Tibial nerve (tissue), 4 donors: ENCODE measurements at regions not wholly inside any gene's neighbourhood (a gene's known extent, or its start where the extent isn't known, plus 50 kb on each side); places are given as distances from the start of the nearest gene placed in this dataset.

Source experiments
- EP300 ChIP-seq, 2 donors: sonication (generic); formaldehyde crosslinking; IDR thresholded peaks; one replicate each; pipeline ENCODE4 v1.6.1; 2017; ENCODE audit warnings: antibody characterized with exemption in 2 of 2, mild to moderate bottlenecking in 1 of 2
- POLR2A ChIP-seq, 2 donors: fragments of 450-650 bp; IDR thresholded peaks; one replicate each; pipeline ENCODE4 v1.6.1; 2017; ENCODE audit warnings: antibody characterized with exemption in 2 of 2, mild to moderate bottlenecking in 2 of 2, moderate library complexity in 2 of 2
- TF ChIP-seq, protein P1 (sequence below), 5 experiments: fragments of 200-600 bp in 3 of 5; fragments of 450-650 bp in 2 of 5; sonication (generic) in 3 of 5; IDR thresholded peaks; one replicate each; pipeline ENCODE4 v1.5.1; 2016 to 2019; ENCODE audit warnings: antibody characterized with exemption in 5 of 5, mild to moderate bottlenecking in 3 of 5, moderate library complexity in 2 of 5

DNA sequence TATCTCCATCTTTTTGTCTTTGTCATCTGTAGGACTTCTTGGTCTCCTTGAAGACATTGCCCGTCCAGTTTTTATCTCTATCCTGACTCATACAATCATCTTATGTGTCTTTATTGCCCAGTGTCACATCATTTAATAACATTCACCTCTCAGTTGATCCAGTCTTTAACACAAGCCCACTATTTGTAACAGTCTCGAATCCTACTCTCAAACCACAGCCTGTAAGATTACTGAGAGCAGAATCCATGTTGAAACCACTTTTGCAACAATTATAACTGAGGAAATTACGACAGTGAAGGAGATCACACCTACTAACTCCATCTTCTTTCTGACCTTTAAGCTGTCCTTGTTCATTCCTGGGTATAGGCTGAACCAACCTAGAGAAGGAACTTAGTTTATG, 1206.0 kb upstream of the ZEB2 start:
- TF ChIP-seq, protein P1, sequence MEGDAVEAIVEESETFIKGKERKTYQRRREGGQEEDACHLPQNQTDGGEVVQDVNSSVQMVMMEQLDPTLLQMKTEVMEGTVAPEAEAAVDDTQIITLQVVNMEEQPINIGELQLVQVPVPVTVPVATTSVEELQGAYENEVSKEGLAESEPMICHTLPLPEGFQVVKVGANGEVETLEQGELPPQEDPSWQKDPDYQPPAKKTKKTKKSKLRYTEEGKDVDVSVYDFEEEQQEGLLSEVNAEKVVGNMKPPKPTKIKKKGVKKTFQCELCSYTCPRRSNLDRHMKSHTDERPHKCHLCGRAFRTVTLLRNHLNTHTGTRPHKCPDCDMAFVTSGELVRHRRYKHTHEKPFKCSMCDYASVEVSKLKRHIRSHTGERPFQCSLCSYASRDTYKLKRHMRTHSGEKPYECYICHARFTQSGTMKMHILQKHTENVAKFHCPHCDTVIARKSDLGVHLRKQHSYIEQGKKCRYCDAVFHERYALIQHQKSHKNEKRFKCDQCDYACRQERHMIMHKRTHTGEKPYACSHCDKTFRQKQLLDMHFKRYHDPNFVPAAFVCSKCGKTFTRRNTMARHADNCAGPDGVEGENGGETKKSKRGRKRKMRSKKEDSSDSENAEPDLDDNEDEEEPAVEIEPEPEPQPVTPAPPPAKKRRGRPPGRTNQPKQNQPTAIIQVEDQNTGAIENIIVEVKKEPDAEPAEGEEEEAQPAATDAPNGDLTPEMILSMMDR (IDR thresholded peaks at IDR 0.05), result no peak
- TF ChIP-seq POLR2A (IDR thresholded peaks at IDR 0.05) (no peak), EP300 (IDR thresholded peaks at IDR 0.05) (no peak)
